ENCODE measurements at regions not wholly inside any gene's neighbourhood (a gene's known extent, or its start where the extent isn't known, plus 50 kb on each side); places are given as distances from the start of the nearest gene placed in this dataset.

- TF ChIP-seq EZH2 (IDR thresholded peaks at IDR 0.05; ENCODE audit: borderline replicate concordance, insufficient read depth, low read length, poor library complexity, severe bottlenecking) = no peak
- TF ChIP-seq SMC3 (conservative IDR thresholded peaks at IDR 0.05; ENCODE audit: poor library complexity) = no peak
Measured at GRCh38 chr4:107156443-107156842, 120.3 kb upstream of the DKK2 start.

Data from neural cell (in vitro differentiated cells).